HG03432 (cell line): ENCODE measurements at regions not wholly inside any gene's neighbourhood (a gene's known extent, or its start where the extent isn't known, plus 50 kb on each side); places are given as distances from the start of the nearest gene placed in this dataset.
"Not testable (repeated sequence)": the region's sequence is repeated elsewhere in the genome, so short reads cannot be mapped to it uniquely, and the experiment has no call there.

Experiments used
- ATAC-seq: cut with Tn5 transposase; IDR thresholded peaks from one replicate; pipeline ENCODE4 v1.9.1; 2021; ENCODE audit warnings: mild to moderate bottlenecking, moderate library complexity; ENCODE audit not compliant: unreplicated experiment

DNA sequence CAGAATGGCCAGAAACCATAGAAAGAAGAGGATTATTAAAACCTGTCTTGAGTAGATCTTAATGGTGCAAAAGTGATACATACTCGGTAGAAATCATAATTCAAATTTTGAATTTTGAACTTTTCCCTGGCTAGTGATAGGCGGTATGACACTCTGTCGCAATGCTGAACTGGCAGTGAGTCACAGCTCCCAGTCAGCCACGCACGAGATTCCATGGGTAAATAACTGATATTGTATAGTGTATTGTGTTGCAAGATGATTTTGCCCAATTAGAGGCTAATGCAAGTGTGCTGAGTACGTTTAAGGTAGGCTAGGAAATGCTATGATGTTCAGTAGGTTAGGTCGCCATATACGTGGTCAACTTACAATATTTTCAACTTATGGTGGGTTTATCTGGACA lies 207.0 kb downstream of the SIPA1L2 start:
- ATAC-seq = no peak

DNA sequence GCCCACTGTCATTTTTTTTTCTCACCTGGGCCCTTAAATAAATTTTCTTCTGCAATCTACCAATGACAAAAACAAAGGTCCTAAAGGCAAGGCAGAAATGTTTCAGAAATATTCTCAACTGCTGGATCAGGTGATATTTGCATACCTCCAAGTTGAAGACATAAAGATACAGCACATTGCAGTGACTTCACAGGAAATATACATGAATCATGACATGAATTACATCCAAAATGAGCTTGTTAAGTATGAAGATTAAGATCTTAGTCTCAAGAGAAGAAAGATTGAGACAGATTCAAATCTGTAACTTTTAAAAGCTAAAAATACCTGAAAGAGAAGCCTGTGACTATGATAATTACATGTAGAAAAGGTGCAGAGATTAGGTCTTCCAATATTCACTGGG lies 207.8 kb downstream of the SIPA1L2 start:
- no peak for ATAC-seq

DNA sequence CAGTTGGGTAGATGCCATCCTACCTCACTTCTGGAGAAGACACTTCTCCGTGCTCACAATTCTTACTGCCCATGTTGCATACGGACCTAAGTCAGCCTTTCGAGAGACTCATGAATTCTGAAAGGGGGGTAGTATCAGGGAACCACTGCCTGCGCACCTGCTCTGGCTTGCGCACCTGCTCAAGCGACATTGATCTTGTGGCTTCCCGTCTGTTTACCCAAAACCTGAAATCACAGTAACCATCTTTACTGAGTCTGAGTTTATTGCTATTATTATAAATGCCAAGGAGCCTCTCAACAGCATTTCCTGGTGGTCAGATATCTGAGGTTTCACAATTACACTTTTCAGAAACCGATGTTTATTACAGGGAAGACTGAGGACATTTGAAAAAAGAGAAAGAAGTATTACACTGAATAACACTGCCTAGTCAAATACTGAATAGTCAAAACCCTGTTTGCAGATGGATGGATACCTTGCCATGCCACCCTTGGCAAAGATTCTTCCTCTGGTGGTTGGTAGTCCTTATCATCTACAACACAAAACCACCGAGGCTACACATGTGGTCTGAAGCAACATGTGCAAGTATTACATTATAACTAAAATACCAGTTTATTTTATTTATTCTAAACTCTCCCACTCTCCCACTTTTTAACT lies 208.7 kb downstream of the SIPA1L2 start:
- no peak for ATAC-seq

DNA sequence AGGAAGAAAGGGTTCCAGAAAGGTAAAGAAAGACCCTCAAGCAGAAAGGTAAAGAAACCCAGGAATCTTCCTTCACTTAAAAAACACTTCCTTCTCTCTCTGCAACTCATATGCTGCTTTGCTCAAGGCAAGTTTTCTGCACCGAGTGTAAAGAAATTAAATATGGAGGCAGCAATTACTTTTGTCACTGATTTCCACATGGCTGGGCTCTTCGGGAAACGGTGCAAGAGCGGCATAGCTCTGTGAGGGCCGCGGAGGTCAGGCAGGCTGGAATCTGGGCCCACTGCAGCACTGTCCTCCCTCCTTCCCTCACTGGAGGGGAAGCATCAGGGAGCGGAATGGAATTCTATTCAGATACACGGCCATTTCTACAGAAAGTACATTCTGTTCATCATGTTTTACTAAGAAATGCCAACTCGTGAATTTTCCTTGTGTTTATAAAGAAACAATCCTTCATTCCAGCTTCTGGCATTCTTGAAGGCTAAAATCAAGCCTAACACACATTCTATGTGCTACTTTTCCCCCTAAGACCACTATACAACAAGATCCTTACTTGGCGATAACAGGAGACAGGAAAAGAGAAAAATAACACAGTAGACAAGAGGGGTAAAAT lies 212.2 kb downstream of the SIPA1L2 start:
- ATAC-seq = no peak

DNA sequence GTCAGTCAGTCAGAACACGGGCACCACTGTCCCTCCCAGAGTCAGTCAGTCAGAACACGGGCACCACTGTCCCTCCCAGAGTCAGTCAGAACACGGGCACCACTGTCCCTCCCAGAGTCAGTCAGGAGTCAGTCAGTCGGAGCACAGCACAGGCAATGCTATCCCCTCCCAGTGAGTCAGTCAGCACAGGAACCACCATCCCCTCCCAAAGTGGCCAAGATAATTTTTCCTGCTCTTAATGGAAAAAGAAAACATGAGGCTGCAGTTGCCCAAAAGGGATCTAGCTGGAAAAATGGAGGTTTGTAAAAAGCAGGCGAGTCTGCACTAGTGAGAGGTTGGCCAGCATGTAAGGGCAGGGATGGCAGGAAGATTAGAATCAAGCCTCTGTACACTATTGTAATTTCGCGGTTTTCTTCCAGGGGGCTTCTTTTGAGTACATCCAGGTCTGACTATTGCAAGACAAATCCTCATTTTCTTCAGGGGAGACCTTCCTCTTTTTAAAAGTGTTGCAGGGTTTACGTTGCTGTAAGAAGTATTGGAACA lies 213.8 kb downstream of the SIPA1L2 start:
- no peak for ATAC-seq

- ATAC-seq = not testable (repeated sequence)
Measured at GRCh38 chr1:232415481-232415880, 214.5 kb downstream of the SIPA1L2 start.

- ATAC-seq = no peak
Measured at GRCh38 chr1:232414100-232414499, 215.8 kb downstream of the SIPA1L2 start.

DNA sequence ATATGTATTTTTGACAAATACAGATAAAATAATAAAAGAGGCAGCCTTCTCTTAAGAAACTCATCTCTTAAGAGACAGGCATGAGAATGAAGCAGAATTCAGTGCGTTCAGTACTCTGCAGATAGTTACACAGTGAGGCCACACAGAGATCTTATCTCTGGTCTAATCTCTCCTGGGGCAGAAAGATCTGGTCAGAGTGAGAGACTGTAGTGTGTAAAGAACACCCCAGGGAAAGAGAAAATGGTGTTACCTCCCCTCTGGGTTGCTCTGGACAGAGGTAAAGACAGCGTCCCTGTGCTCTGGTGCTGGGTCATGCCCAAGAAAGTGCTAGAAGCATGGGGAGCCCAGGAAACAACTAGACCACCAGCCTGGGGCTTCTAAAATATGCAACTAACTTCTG lies 216.3 kb downstream of the SIPA1L2 start:
- no peak for ATAC-seq

- no peak for ATAC-seq
Measured at GRCh38 chr1:232409584-232409983, 220.3 kb downstream of the SIPA1L2 start.

DNA sequence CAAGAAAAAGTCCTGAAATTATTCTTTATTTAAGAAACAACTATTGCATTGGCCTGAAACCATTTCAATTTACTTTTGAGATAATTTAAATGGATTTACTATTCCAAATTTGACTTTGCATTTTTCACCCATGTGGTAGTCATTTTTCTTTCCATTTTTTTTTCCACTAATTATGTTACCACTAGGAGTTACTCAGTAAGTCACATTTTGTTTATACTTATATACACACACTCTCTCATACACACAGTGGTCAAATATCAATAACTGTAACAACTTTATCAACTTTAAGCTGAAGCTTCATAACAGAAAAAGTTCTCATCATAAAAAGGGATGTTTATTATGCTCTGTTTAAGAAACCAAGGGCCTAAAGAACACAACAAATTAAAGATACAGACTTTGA lies 222.8 kb downstream of the SIPA1L2 start:
- ATAC-seq = no peak

- ATAC-seq = no peak
Measured at GRCh38 chr1:232405781-232406180, 224.2 kb downstream of the SIPA1L2 start.

- no peak for ATAC-seq
Measured at GRCh38 chr1:232404981-232405731, 224.8 kb downstream of the SIPA1L2 start.

DNA sequence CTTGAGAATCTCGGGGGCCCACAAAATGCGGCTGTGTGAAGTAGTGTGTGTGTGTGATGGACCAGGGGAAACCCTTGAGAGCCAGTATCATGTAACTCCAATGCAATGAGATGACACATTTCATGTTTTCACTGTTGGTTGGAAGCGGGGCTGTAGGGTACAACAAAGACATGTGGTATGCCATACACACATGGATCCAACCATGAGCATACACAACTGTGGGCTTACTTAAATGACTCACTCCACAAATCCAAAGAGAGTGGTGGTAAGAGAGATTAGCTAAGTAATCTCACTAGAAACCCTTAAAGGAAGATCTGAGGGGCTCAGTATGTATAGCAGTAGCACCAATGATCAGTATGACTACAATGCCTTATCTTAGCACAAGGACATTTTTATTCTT lies 225.7 kb downstream of the SIPA1L2 start:
- ATAC-seq = no peak

DNA sequence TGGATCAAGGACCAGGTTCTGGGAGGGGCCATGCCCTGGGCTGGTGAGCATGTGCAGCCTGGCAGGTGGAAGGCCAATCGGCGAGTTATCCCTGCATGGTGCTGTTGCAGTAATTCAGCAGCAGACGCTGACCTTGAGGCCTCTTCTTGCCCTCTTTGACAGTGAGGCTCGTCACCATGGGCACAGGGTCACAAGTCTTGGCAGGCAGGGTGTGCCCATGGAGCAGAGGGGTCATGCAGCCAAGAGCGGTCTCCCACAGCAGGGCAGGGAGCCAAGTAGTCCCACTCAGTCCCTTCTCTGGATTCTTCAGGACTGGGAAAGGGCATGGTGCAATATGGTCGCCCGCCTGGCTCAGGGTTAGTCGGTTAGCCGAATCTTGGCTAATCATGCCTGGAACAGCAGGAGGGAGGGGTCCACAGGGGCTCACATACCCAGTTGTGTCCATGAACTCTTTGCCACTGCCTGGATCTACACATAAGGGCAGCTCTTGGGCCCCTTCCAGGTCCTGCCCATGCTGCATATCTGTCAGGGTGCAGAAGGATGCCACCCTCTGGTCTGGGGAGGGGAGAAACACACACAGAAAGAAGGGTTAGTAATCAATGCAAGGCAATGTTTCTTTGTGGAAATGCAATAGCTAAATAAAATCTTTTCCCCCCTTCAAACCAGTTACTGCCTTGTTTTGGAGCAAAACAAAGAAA lies 226.8 kb downstream of the SIPA1L2 start:
- no peak for ATAC-seq

GRCh38 chr1:232398823-232399222 lies 231.1 kb downstream of the SIPA1L2 start:
- ATAC-seq = no peak

DNA sequence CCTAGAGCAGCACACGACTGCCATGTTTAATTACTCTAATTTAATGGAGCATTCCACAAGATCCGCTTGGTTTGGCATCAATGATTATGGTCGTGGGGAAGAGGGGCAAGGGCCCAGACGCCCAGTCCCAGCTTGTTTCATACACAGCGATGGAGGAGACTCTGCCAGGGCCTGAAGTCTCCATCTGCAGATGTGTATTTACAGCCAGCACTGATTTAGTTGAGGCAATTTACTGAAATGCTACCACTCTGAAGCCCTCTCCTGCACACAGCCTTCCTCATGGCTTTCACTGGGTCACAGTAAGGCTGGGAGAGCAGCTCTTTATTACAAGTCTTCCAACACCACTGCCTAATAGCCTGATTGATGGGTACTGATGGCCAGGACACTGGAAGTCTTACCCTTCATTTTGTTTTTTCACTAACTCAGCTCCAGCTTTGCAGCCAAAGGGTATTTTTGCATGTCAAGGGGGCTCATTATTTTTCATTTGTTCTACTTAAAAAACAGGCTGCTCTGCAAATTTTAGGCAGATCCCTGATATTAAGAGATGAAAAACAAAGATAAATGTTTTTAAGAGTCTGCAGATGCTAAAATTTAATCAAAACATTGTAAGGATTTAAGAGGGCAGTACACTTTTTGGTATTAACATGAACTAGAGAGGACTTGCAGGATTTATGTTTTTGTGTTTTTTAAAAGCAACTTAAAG lies 236.3 kb downstream of the SIPA1L2 start:
- ATAC-seq = no peak

DNA sequence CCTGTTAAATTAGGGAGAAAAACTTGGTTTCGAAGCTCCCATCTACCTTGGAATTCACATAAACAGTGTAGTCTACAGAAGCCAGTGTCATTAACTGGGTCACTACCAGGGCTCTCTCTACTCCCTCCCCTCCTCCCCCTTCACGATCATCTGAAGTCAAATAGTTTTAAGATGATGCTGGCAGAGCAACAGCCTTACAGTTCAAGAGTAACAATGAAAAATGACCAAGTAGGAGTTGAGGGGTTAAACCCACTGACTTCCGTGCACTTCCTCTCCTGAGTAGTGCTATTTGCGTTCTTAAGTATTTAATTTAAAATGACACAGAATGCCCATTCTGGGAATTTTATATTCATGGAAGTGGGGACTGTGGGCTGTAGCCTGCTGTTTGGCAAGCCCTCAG lies 236.9 kb downstream of the SIPA1L2 start:
- no peak for ATAC-seq

DNA sequence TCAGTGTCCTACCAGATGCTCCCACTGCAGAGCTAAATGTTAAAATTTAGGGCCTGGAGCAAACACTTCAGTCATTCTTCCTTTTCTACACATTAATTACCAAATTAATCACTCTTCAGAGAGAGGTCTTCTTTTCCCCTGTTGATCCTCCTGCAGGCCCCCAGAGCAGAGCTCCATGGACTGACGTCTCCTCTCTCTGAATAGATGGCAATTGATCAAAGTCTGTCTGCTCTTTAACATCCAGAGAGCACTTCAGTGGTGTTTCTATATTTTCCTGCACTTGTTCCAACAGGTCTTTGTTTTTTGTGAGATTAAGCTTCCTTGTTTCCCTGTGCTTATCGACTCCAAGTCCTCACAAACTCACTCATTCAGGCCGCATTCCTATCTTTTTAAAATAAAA lies 239.3 kb downstream of the SIPA1L2 start:
- ATAC-seq = no peak

DNA sequence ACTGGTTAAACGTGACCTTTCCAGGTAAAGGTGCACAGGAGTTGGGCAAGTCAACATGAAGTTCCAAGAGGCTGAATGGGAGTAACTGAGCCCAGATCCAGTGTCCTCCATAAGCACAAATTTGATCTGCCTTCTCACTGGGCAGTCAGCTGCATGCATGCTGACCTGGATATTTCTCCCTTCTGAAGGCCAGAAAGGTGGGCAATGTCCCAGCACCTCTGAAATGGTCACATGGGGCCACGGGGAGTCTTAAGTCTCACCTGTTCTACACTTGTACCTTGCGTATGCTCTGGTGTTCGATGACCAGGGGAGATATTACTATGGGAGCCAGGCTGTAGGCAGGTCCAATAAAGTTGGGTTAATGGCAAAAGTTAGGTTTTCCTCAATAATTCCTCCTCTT lies 240.2 kb downstream of the SIPA1L2 start:
- no peak for ATAC-seq

DNA sequence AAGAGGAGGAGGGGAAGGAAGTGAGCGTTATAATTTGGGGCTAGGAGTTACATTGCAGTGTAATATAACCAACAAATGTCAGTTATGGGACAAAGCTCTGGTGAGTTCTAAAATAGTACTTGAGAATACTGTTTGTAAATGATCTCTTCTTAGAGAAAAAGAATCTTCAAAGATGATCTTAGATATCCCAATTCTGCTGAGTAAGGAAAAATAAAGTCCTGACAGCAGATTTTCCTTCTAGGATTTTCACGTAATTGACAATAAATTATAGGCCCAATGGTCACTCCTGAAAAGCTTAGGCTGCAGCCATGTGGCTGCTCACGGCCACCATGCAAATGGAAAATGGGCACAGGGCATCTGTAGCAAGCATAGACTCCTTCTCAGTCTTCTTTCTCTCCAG lies 241.6 kb downstream of the SIPA1L2 start:
- ATAC-seq = no peak
